HepG2 (cell line): ENCODE measurements at regions not wholly inside any gene's neighbourhood (a gene's known extent, or its start where the extent isn't known, plus 50 kb on each side); places are given as distances from the start of the nearest gene placed in this dataset.

ENCODE experiments used
- CTCF ChIP-seq: sonication (generic); formaldehyde crosslinking; IDR thresholded peaks from 2 replicates; pipeline ENCODE4 v1.5.0; 2020; ENCODE audit warnings: mild to moderate bottlenecking, missing genetic modification reagents, moderate library complexity
- ZNF331 ChIP-seq: sonication (generic); formaldehyde crosslinking; IDR thresholded peaks from 2 replicates; pipeline ENCODE4 v1.4.0; 2020; ENCODE audit warnings: missing genetic modification reagents

- no peak for TF ChIP-seq ZNF331 (CRISPR knock-in tag)
- no peak for TF ChIP-seq CTCF
These were observed 332.0 kb downstream of the PIK3C3 start for GRCh38 chr18:42287047-42287446.
